HFF-Myc (cell line): ENCODE measurements at regions not wholly inside any gene's neighbourhood (a gene's known extent, or its start where the extent isn't known, plus 50 kb on each side); places are given as distances from the start of the nearest gene placed in this dataset.
"Not testable (repeated sequence)": the region's sequence is repeated elsewhere in the genome, so short reads cannot be mapped to it uniquely, and the experiment has no call there.

Source experiments
- DNase-seq: peaks from one replicate; pipeline ENCODE4 v3.0.0-alpha.2; 2011; ENCODE audit warnings: low read depth; ENCODE audit errors: extremely low read depth
- H3K4me3 ChIP-seq: replicated peaks from 2 replicates; pipeline ENCODE4 v1.5.1; 2011; ENCODE audit warnings: low read depth, mild to moderate bottlenecking, control low read depth, low read length
- TF ChIP-seq, protein P1 (sequence below): IDR thresholded peaks from 2 replicates; pipeline ENCODE4 v1.5.1; 2012; ENCODE audit warnings: mild to moderate bottlenecking, low read depth, low read length, control low read depth; ENCODE audit errors: missing control alignments

DNA sequence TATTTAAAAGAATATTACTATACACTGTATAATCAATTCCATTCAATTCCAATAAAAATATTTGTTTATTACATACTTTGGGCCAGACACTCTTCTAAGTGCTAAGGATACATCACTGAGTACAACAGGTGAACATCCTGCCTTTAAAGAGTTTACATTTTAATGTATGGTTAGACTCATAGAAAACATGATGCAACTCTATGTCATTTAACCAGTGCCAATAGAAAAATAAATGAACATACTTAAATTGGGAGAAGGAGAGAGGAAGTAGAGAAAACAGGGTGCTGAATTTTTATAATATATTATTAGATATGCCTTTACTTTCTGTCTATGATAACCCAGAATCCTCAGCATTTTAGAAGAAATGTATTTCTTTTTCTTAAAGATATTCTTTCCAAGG is 119.2 kb downstream of the TSEN15 start:
- no peak overlapping the region for H3K4me3 ChIP-seq
- TF ChIP-seq, protein P1, sequence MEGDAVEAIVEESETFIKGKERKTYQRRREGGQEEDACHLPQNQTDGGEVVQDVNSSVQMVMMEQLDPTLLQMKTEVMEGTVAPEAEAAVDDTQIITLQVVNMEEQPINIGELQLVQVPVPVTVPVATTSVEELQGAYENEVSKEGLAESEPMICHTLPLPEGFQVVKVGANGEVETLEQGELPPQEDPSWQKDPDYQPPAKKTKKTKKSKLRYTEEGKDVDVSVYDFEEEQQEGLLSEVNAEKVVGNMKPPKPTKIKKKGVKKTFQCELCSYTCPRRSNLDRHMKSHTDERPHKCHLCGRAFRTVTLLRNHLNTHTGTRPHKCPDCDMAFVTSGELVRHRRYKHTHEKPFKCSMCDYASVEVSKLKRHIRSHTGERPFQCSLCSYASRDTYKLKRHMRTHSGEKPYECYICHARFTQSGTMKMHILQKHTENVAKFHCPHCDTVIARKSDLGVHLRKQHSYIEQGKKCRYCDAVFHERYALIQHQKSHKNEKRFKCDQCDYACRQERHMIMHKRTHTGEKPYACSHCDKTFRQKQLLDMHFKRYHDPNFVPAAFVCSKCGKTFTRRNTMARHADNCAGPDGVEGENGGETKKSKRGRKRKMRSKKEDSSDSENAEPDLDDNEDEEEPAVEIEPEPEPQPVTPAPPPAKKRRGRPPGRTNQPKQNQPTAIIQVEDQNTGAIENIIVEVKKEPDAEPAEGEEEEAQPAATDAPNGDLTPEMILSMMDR = no peak
- no peak for DNase-seq

DNA sequence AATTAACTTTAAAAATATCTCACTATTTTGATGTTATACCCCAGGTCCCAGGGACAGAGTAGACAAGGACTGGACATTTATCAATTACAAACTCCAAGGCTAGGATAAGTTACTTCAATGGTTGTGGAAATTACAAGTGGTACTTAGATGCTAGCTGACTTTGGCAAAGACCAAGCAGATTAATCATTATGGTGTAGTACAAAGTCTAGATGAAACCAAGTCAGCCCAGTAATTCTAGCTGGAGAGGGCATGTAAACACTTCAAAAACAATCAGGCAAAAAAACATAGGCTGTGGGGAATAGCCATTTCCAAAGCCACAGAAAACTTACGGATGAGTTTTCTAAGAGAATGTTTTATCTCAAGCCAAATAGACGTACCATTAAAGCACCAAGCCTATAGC is 124.5 kb downstream of the TSEN15 start:
- no peak overlapping the region for H3K4me3 ChIP-seq
- TF ChIP-seq, protein P1 = no peak
- no peak for DNase-seq

DNA sequence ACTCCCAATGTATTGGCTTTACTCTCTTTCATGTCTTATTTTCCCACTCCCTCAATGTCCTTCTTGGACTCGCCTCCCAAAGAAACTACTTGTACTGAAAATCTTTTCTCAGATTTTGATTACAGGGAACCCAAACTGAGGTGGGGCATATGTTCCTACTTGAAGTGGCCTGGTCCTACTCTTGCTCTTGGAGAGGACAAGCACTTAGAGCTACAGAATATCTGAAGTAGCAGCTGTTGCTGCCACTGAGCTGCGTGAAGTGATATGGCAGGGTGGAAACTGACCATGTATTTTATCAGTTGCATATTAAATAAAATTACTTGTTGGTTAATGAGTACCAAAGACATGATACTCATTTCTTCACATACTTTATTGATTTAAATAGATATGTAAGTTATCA is 129.5 kb downstream of the TSEN15 start:
- no peak for DNase-seq
- TF ChIP-seq, protein P1 = no peak
- H3K4me3 ChIP-seq = no peak overlapping the region

DNA sequence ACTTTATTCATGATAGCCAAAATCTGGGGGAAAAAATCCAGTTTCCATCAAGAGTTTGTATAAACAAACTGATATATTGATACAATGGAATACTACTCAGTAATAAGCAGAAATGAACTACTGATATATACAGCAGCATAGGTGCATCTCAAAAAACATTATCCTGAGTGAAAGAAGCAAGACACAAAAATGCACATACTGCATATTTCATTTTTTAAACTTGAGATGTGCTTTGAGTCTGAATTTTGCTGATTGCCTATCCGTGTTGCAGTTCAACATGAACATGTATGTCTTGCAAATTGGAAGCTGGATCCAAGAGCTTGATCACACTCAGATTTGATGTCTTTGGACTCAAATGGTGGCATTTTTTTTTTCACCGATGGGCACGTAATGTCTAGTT is 132.4 kb downstream of the TSEN15 start:
- H3K4me3 ChIP-seq = no peak overlapping the region
- TF ChIP-seq, protein P1 = no peak

DNA sequence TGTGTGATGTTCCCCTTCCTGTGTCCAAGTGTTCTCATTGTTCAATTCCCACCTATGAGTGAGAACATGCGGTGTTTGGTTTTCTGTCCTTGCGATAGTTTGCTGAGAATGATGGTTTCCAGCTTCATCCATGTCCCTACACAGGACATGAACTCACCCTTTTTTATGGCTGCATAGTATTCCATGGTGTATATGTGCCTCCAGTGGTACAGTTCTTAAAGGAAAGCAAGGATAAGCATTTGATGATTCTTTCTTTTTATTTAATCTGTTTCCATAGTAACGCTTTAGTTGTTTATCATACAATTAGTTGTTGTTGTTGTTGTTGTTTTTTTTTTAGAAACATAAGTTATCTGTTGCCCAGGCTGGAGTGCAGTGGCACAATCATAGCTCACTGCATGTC is 133.1 kb downstream of the TSEN15 start:
- DNase-seq, H3K4me3 ChIP-seq: not testable (repeated sequence)

More for the DNA sequence above, 132.4 kb downstream of the TSEN15 start:
- no peak for DNase-seq

DNA sequence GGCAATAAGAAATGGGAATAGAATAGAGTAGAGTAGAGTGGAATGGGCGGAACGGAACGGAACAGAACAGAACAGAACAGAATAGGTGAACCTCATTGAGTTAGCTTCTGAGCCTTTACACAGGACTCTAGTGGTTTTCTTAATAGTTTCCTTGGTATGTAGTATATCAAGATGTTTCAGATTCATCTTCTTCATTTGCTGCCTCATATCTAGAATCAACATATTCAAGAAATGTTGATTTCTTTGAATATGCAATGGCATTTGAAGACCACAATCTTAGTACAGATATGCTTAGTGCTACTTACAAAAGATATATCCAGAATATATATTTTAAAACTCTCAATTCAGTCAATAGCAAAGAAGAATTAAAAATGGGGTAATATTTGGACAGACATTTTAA is 133.8 kb downstream of the TSEN15 start:
- TF ChIP-seq, protein P1 = no peak
- DNase-seq = no peak
- no peak overlapping the region for H3K4me3 ChIP-seq

DNA sequence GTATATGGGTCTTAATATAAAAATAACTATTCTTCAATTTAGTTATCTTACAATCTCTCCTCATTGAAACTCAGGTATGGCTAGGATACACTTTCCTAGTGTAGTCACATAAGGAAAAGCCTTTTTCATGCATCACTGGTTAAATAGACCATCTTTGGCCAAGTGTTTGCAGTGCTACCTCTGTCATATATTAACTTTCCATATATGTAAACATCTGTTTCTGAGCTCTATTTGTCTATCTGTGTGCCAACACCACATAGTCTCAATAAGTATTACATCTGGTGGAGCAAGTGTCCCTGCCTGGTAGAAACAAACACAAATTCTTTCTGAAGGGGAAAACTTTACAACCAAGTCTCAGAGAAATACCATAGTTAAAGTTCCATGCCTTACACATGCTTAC is 134.6 kb downstream of the TSEN15 start:
- DNase-seq = no peak
- TF ChIP-seq, protein P1 = no peak
- no peak overlapping the region for H3K4me3 ChIP-seq
